DND-41 (cell line): ENCODE measurements at regions not wholly inside any gene's neighbourhood (a gene's known extent, or its start where the extent isn't known, plus 50 kb on each side); places are given as distances from the start of the nearest gene placed in this dataset.
"Not testable (repeated sequence)": the region's sequence is repeated elsewhere in the genome, so short reads cannot be mapped to it uniquely, and the experiment has no call there.

Experiments
- CTCF ChIP-seq: IDR thresholded peaks from 2 replicates; pipeline ENCODE4 v1.5.1; 2012; ENCODE audit warnings: borderline replicate concordance, low read length, moderate library complexity, mild to moderate bottlenecking; ENCODE audit not compliant: poor library complexity, severe bottlenecking; ENCODE audit errors: extremely low read depth
- EZH2 ChIP-seq: IDR thresholded peaks from 3 replicates; pipeline ENCODE4 v1.6.1; 2012; ENCODE audit warnings: borderline replicate concordance, low read depth, mild to moderate bottlenecking, moderate library complexity, low read length, inconsistent platforms; ENCODE audit not compliant: severe bottlenecking

- TF ChIP-seq CTCF, EZH2: not testable (repeated sequence)
These were observed 89.0 kb upstream of the SYT6 start for GRCh38 chr1:114242531-114243210.
